Activated CD8-positive, alpha-beta memory T cell treated with anti-CD3 and anti-CD28 coated beads for 1 hour (primary cell): ENCODE measurements at regions not wholly inside any gene's neighbourhood (a gene's known extent, or its start where the extent isn't known, plus 50 kb on each side); places are given as distances from the start of the nearest gene placed in this dataset.

Experiments
- DNase-seq, 2 donors: peaks; one replicate each; pipeline ENCODE4 v3.0.0-alpha.2; 2020; ENCODE audit warnings: low read depth in 1 of 2; ENCODE audit errors: extremely low read depth in 1 of 2

DNA sequence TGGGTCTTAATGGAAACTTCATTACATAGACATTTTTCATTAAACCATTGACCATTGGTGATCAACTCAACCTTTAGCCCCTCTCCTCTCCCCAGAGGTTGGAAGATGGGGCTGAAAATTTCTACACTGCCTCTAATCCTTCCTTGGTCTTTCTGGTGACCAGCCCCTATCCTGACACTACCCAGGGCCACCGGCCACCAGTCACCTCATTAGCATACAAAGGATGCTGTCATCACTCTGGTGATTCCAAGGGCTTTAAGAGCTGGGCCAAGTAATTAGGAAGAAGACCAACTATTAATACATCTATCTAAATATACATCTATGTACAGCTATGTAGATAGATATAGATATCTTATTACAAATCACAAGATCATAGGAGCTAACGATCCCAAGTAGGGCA is 111.2 kb upstream of the IRX6 start:
- DNase-seq = no peak

DNA sequence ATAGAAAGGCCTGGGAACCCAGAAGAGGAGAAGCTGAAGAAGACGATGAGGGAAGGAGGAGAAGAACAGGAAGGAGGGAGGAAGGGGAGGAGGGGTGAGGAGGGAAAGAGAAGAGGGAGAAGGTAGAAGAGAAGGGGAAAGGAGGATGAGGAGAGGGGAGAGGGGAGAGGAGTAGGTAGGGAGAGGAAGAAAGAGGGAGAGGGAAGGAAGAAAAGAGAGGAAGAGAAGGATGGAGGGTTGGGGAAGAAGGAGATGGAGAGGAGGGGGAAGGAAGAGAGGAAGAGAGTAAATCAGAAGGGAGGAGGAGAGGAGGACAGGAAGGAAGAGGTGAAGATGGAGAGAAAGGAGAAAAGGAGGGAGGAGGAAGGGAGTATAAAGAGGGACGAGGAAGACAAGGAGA is 109.6 kb upstream of the IRX6 start:
- DNase-seq = no peak

- DNase-seq = no peak
Observed at GRCh38 chr16:55214974-55215494, 109.0 kb upstream of the IRX6 start.

GRCh38 chr16:55217392-55217791 is 106.6 kb upstream of the IRX6 start:
- DNase-seq = no peak

DNA sequence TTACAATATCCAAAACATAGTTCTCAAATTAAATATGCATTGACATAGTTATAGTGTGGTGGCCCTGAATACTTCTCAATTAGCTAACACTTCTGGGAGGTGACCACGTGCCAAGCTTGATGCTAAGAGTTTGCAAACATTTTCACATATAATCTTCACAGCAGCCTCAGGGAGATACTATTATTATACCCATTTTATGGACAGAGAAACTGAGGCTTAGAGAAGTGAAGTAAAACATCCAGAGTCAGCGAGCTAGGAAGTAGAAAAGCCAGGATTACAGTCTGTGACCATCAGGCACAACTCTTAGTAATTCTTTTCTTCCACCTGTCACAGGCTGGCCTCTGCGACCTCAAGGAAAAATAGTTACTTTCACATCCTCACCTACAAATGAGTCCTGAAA is 102.2 kb upstream of the IRX6 start:
- DNase-seq = no peak

DNA sequence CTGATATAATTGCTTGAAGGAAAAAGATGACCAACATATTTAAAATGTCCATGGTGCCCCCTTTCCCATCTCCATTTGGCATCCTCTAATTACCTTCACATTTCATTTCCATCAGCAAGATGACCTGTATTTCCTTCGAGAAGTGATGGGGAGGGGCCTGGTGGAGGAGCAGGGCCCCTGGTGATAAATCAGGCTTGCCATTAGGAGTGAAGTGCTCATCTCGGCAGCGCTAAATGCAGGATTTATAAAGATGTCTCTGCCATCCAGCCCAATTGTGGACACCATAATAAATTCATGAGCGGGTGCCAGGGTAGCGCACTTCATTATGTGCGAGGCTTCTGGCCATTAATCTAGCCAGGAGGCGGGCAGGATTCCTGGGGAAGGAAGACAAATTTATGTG is 101.5 kb upstream of the IRX6 start:
- no peak for DNase-seq

DNA sequence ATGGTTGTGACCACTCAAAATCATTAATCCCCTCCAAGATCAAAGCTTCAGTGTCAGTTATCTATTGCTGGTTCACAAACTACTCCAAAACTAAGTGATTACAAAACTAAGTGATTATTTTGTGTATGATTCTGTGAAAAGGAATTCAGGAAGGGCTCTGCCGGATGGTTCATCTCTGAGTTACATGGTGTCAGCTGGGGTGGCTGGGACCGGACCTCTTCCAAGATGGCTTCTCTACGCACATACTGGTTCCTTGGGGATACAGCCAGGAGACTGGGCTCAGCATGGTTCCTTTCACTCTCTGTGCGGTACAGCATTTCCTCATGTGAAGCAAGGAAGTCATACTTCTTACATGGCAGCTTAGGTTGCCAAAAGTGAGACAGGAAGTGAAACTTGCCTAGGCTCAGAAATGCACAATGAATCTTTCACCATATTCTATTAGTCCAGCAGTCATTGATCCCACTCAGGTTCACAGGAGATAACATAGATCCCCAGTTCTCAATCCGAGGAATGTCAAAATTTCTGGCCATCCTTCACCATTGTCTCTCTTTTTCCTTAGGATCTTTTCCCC is 97.9 kb upstream of the IRX6 start:
- no peak for DNase-seq

- DNase-seq = no peak
Observed at GRCh38 chr16:55232822-55233221, 91.2 kb upstream of the IRX6 start.

- no peak for DNase-seq
Observed at GRCh38 chr16:55233464-55233863, 90.5 kb upstream of the IRX6 start.

DNA sequence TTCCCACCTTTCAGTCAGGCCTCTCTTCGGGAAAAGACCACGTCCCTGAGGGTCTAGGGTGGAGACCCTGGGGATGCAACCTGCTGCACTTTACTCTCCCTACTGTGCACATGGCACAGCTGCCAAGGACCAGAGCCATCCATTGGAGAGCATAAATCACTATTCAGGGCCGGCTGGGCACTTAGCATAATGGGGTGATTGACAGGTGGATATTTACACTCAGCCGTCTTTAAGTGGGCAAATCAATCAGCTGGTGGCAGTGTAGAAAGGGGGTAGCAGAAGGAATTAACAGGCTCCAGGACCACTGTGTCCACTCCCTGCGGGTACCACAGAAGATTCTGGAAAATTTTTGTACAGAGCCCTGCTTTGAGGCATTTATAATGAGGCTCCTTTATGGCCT is 87.3 kb upstream of the IRX6 start:
- no peak for DNase-seq

DNA sequence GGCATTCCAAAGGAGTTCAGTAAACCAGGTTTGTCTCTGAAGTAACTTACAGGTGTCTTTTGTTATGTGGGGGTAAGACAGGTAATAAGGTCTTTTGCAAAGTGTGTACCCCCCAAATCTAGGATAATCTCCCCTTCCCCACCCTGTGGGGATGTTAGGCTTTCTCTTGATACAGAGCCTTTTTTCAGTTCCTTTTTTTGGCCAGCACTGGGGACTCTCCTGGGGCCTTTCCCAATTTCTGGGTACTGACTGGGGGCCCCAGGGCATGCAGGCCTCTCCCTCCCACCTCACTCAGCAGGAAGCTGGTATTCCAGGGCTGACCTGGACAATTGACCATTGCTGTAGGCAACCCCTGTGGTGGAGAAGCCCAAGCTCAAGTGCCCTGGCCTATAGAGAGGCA is 84.3 kb upstream of the IRX6 start:
- DNase-seq = no peak

DNA sequence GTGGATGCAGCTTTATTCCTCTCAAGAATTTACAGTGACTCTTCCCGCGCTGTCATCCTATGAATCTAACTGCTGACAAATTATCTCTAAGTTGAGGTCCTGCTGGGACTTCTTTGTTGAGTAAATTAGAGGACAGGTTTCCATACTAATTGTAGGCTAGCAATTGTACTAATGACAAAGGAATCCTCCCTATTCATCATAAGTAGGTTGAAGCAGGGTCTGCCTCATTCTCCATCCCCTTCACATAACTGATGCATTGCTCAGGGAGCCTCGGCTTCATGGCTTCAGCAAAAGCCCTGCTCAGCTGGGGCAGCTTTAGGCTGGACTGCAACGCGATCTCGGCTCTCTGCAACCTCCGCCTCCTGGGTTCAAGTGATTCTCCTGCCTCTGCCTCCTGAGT is 83.1 kb upstream of the IRX6 start:
- DNase-seq = no peak

DNA sequence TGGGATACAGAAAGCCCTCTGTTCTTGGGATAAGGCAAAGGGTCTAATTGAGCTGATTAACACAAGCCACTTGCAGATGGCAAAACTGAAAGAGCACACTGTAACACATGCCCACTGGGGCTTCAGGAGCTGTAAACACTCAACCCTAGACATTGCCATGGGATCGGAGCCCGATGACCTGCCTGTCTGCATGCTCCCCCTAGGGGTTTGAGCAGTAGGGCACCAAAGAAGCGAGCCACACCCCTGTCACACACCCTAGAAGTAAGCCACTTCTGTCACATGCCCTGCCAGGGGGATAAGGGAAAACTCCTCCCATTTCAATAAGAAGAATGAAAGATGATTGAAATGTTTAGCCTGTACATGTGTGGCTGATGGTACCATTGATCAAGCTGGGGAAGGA is 81.3 kb upstream of the IRX6 start:
- DNase-seq = no peak

- DNase-seq = no peak
Observed at GRCh38 chr16:55248058-55248457, 75.9 kb upstream of the IRX6 start.

GRCh38 chr16:55248494-55248893 is 75.5 kb upstream of the IRX6 start:
- DNase-seq = no peak

GRCh38 chr16:55249361-55249760 is 74.6 kb upstream of the IRX6 start:
- no peak for DNase-seq

DNA sequence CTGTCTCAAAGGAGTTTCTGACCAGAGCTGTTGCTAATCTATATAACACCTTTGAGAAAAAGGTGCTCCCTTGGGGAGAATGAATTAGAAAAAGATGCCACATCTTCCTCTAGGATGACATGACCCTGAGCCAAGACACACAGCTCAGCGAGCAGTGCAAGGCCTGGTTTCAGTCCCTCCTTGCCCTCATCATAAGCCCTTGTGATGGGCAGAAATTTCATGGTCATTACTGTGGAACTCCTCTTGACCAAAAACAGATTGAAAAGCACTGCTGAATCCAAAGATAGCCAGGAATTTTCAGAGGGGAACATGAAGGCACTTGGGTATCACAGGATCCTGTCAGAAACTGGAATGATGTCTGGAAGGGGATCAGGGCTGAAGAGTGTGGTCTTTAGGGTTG is 74.1 kb upstream of the IRX6 start:
- DNase-seq = no peak

GRCh38 chr16:55250701-55251100 is 73.3 kb upstream of the IRX6 start:
- DNase-seq = no peak

DNA sequence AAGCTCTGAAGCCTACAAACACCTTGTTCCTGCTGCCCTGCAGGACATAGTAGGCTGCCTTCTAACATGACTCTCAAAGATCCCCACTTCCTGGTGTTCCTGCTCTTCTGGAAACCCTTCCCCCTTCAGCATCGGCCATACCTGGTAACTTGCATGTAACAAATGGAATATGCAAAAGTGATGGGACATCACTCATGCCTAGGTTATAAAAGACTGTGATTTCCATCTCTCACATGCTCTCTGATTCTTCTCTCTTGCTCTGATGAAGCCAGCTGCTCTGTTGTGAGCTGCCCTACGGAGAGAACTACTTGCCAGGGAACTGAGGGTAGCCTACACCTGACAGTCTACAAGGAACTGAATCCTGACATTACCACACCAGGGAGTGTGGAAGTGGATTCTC is 72.9 kb upstream of the IRX6 start:
- no peak for DNase-seq

GRCh38 chr16:55252577-55252976 is 71.4 kb upstream of the IRX6 start:
- no peak for DNase-seq

DNA sequence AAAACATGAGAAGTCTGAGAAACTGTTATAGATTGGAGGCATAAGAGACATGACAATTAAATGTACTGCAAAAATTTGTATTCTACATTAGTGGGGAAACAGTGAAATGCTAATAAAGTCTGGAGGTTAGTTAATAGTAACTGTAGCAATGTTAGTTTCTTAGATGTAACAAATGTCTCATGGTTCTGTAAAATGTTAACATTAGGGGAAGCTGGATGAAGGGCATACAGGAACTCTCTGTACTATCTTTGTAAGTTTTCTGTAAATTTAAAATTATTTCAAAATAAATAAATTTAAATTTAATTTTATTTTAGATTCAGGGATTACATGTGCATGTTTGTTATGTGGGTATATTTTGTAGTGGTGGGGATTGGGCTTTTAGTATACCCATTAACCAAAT is 70.0 kb upstream of the IRX6 start:
- DNase-seq = no peak

DNA sequence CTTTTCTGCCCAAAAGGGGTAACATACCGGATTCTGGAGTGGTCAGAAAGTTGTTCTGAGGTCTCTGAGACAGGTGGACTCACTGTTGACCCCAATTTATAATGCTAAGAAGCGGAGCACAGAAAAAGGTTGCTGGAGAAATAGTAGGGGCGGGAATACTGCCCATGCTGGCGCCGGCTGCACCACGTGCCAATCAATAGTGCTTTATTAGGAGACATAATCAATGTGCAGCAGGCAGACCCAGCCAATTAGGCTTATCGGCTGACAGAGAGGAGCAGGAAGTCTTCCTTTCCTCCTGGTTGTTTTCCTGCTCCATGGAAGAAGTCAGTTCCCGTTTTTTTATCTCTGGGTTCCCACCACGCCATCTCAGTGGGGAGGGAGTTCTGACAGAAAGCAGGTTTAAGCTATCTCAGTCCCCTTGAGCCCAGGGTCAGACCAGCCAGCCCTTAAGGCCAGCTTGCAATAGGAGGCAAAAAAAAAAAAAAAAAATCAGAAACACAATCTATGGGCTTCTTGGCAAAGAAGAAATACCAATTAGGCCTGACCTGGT is 68.2 kb upstream of the IRX6 start:
- no peak for DNase-seq

DNA sequence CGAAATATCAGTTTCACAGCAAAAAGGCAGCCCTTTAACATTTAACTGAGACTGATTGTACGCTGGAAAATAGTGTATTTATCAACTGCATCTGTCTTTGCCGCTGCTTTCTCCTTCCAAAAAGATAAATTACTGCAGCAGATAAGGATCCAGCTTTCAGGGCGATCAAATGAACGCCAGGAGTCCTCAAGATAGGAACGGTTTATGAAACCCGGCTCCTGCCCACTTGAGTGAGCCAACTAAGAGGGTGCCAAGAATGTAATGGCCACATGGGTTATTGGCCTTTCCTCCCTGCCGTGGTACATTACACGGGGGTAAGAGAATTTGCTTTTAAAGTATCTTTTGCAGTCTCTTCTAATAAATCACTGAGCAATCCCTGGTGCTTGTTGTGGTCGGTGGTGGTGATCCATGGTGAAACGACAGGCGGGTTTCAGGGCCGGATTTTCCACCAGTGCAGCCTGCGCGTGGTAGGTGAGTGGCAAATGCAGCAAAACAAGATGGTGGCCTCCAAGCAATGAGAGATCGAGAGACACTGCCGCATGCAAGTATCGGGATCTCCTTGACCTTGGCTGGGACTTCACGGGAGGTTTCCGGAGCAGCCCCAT is 67.5 kb upstream of the IRX6 start:
- DNase-seq = no peak
